ENCODE measurements at regions not wholly inside any gene's neighbourhood (a gene's known extent, or its start where the extent isn't known, plus 50 kb on each side); places are given as distances from the start of the nearest gene placed in this dataset.
A peak's percentile ranks its signal among the peaks of the same experiment; 100 is the strongest.

- no peaks in the 10 kb centered on the region for H3K36me3 Mint-ChIP-seq
- H3K27me3 Mint-ChIP-seq, result peaks cover 4% of the 10 kb centered on the region
- no peak overlapping the region for H3K4me3 Mint-ChIP-seq
- no peak for ATAC-seq (ENCODE audit: low read depth in 2 of 2)
- Histone ChIP-seq H3K9me3 (ENCODE audit: control insufficient read depth in 2 of 2, low read length in 2 of 2) (no peaks in the 10 kb centered on the region), H3K27ac (ENCODE audit: insufficient read depth, low read length, poor library complexity, severe bottlenecking) (no peak overlapping the region), H3K4me1 (ENCODE audit: control insufficient read depth, insufficient read depth, low read length, poor library complexity, severe bottlenecking) (no peaks in the 10 kb centered on the region), H3K27me3 (ENCODE audit: control insufficient read depth, insufficient read depth, low read length) (no peaks in the 10 kb centered on the region), H3K36me3 (ENCODE audit: control insufficient read depth, insufficient read depth, low read length) (no peaks in the 10 kb centered on the region), H3K4me3 (ENCODE audit: low read depth, low read length) (no peak overlapping the region)
- no peak for DNase-seq
- H3K4me1 Mint-ChIP-seq, result peaks cover 5 to 14% (median 7%) of the 10 kb centered on the region in 4 donors
- no peaks in the 10 kb centered on the region for H3K9me3 Mint-ChIP-seq
- H3K27ac Mint-ChIP-seq, result peak overlapping the region in 1 of 3 donors; percentile 13
These were observed 337.6 kb upstream of the TRIB2 start for GRCh38 chr2:12379143-12379542.

DNA sequence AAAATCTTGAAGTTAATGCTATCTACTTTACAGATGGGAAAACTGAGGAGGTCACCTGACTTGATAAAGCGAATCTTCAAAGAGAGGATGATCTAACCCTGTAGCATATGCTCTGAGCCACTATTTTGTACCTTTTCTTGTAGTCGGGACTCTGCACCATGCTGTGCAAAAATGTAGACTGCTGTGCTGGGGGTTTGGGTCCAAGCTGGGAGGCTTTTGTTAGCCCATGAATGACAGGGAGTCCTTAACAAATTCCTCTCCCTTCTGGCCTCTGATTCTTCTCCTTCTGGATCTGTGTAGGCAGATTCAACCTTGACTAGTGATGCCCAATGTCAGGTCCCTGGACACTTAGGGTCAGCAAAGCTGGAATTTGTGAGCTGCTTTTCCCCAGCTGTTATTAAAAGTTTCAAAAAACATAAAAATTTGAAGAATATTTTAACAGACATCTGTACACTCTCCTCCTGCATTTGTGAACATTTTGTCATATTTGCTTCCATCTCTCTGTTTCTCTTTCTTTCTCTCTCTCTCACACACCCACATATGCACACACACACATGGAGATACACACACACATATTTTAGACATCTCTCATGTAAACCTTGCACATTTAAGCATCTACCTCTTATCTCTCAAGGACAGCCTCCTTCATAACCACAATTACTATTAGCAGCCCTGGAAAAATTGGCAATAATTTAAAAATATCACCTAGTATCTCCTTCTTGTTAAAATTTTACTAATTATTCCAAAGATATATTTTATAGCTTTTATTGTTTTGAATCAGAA, 335.0 kb upstream of the TRIB2 start:
- no peak overlapping the region for H3K27ac Mint-ChIP-seq
- ATAC-seq (ENCODE audit: low read depth in 2 of 2) (no peak), DNase-seq (no peak)

DNA sequence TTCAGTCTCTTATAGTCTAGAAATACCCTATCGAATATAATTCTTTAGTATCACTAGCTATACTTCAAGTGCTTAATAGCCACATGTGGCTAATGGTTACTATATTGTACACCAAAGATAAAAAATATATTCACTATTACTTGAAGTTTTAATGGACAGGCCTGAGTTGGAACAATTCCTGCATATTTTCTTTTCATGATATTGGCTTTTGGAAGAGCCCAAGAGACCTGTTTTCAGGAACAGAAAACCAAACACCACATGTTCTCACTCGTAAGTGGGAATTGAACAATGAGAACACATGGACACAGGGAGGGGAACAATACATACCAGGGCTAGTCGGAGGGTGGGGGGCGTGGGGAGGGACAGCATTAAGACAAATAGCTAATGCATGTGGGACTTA, 334.4 kb upstream of the TRIB2 start:
- no peak overlapping the region for H3K4me3 Mint-ChIP-seq
- DNase-seq, result no peak
- H3K4me1 Mint-ChIP-seq, result peaks cover 0 to 6% (median 0%) of the 10 kb centered on the region in 4 donors
- no peak overlapping the region for H3K27ac Mint-ChIP-seq
- Histone ChIP-seq H3K4me1 (ENCODE audit: control insufficient read depth, insufficient read depth, low read length, poor library complexity, severe bottlenecking) (no peaks in the 10 kb centered on the region), H3K27me3 (ENCODE audit: control insufficient read depth, insufficient read depth, low read length) (no peaks in the 10 kb centered on the region), H3K4me3 (ENCODE audit: low read depth, low read length) (no peak overlapping the region), H3K27ac (ENCODE audit: insufficient read depth, low read length, poor library complexity, severe bottlenecking) (no peak overlapping the region), H3K36me3 (ENCODE audit: control insufficient read depth, insufficient read depth, low read length) (no peaks in the 10 kb centered on the region), H3K9me3 (ENCODE audit: control insufficient read depth in 2 of 2, low read length in 2 of 2) (no peaks in the 10 kb centered on the region)
- H3K36me3 Mint-ChIP-seq, result no peaks in the 10 kb centered on the region
- H3K27me3 Mint-ChIP-seq, result no peaks in the 10 kb centered on the region
- no peak for ATAC-seq (ENCODE audit: low read depth in 2 of 2)
- peaks cover 0 to 4% (median 0%) of the 10 kb centered on the region in 7 donors for H3K9me3 Mint-ChIP-seq

More for the DNA sequence above, 335.0 kb upstream of the TRIB2 start:
- H3K27ac ChIP-seq (ENCODE audit: insufficient read depth, low read length, poor library complexity, severe bottlenecking), result no peak overlapping the region
- H3K4me3 Mint-ChIP-seq, result no peak overlapping the region
- H3K4me1 Mint-ChIP-seq, result peaks cover 0 to 6% (median 0%) of the 10 kb centered on the region in 4 donors
- H3K9me3 ChIP-seq (ENCODE audit: control insufficient read depth in 2 of 2, low read length in 2 of 2), result no peaks in the 10 kb centered on the region
- H3K27me3 ChIP-seq (ENCODE audit: control insufficient read depth, insufficient read depth, low read length), result no peaks in the 10 kb centered on the region
- H3K4me3 ChIP-seq (ENCODE audit: low read depth, low read length), result no peak overlapping the region
- no peaks in the 10 kb centered on the region for H3K27me3 Mint-ChIP-seq
- no peaks in the 10 kb centered on the region for H3K36me3 ChIP-seq (ENCODE audit: control insufficient read depth, insufficient read depth, low read length)
- no peaks in the 10 kb centered on the region for H3K36me3 Mint-ChIP-seq
- peaks cover 0 to under 1% (median 0%) of the 10 kb centered on the region in 7 donors for H3K9me3 Mint-ChIP-seq
- no peaks in the 10 kb centered on the region for H3K4me1 ChIP-seq (ENCODE audit: control insufficient read depth, insufficient read depth, low read length, poor library complexity, severe bottlenecking)

DNA sequence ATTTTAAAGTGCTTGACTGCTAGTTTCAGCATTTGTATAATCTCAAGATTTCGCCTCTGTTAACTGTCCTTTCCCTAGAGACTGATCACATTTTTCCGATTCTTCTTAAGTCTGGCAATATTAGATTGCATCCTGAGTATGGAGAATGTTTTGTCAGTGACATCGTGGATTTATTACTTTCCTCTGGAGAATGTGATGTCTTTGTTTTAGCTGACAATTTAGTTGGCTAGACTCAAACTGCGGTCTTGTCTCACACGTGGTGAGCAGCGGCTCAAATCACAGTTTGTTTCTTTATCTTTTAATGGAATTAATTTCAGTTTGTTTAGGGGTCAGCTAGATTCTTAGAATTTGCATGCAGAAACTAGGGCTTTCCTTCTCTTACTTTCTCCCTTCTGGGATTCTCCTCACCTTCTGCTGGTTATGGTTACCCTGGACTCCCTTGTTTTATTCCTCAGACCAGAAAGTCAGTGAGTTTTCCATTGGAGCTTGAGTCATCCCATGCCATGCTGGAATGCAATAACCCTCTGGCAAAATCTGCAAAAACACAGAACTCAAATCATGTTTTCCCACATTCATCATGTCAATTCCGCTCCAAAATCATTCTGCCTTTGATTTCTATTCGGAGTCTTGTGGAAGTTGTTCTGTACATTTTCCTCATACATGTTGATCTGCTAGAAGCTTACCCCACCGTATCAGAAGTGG, 327.2 kb upstream of the TRIB2 start:
- Histone ChIP-seq H3K4me3 (ENCODE audit: low read depth, low read length) (no peak overlapping the region), H3K27ac (ENCODE audit: insufficient read depth, low read length, poor library complexity, severe bottlenecking) (no peak overlapping the region), H3K4me1 (ENCODE audit: control insufficient read depth, insufficient read depth, low read length, poor library complexity, severe bottlenecking) (no peaks in the 10 kb centered on the region), H3K9me3 (ENCODE audit: control insufficient read depth in 2 of 2, low read length in 2 of 2) (no peaks in the 10 kb centered on the region), H3K36me3 (ENCODE audit: control insufficient read depth, insufficient read depth, low read length) (no peaks in the 10 kb centered on the region), H3K27me3 (ENCODE audit: control insufficient read depth, insufficient read depth, low read length) (no peaks in the 10 kb centered on the region)
- Mint-ChIP-seq H3K4me3 (no peak overlapping the region), H3K27ac (no peak overlapping the region), H3K36me3 (peaks cover 4% of the 10 kb centered on the region), H3K4me1 (peaks cover 0 to 4% (median under 1%) of the 10 kb centered on the region in 4 donors), H3K9me3 (peaks cover 0 to 9% (median 0%) of the 10 kb centered on the region in 7 donors), H3K27me3 (peaks cover 6% of the 10 kb centered on the region)
- DNase-seq, result no peak
- ATAC-seq (ENCODE audit: low read depth in 2 of 2), result no peak

- H3K4me1 Mint-ChIP-seq, result peaks cover 5 to 8% (median 6%) of the 10 kb centered on the region in 4 donors
- peaks cover 6% of the 10 kb centered on the region for H3K27me3 Mint-ChIP-seq
- no peak overlapping the region for H3K27ac ChIP-seq (ENCODE audit: insufficient read depth, low read length, poor library complexity, severe bottlenecking)
- peaks cover 4% of the 10 kb centered on the region for H3K36me3 Mint-ChIP-seq
- no peak overlapping the region for H3K4me3 Mint-ChIP-seq
- no peak overlapping the region for H3K27ac Mint-ChIP-seq
- peaks cover 0 to 9% (median 0%) of the 10 kb centered on the region in 7 donors for H3K9me3 Mint-ChIP-seq
- H3K36me3 ChIP-seq (ENCODE audit: control insufficient read depth, insufficient read depth, low read length), result no peaks in the 10 kb centered on the region
- no peaks in the 10 kb centered on the region for H3K4me1 ChIP-seq (ENCODE audit: control insufficient read depth, insufficient read depth, low read length, poor library complexity, severe bottlenecking)
- H3K9me3 ChIP-seq (ENCODE audit: control insufficient read depth in 2 of 2, low read length in 2 of 2), result no peaks in the 10 kb centered on the region
- ATAC-seq (ENCODE audit: low read depth in 2 of 2) (no peak), DNase-seq (no peak)
- no peak overlapping the region for H3K4me3 ChIP-seq (ENCODE audit: low read depth, low read length)
- H3K27me3 ChIP-seq (ENCODE audit: control insufficient read depth, insufficient read depth, low read length), result no peaks in the 10 kb centered on the region
These were observed 325.6 kb upstream of the TRIB2 start for GRCh38 chr2:12391116-12391515.

GRCh38 chr2:12396699-12397098, 320.0 kb upstream of the TRIB2 start:
- Mint-ChIP-seq H3K27ac (no peak overlapping the region), H3K4me3 (no peak overlapping the region), H3K4me1 (peaks cover 5 to 9% (median 6%) of the 10 kb centered on the region in 4 donors), H3K27me3 (peaks cover 4% of the 10 kb centered on the region), H3K36me3 (no peaks in the 10 kb centered on the region), H3K9me3 (no peaks in the 10 kb centered on the region)
- DNase-seq, result no peak
- H3K4me1 ChIP-seq (ENCODE audit: control insufficient read depth, insufficient read depth, low read length, poor library complexity, severe bottlenecking), result no peaks in the 10 kb centered on the region
- H3K9me3 ChIP-seq (ENCODE audit: control insufficient read depth in 2 of 2, low read length in 2 of 2), result no peaks in the 10 kb centered on the region
- no peak overlapping the region for H3K27ac ChIP-seq (ENCODE audit: insufficient read depth, low read length, poor library complexity, severe bottlenecking)
- no peaks in the 10 kb centered on the region for H3K27me3 ChIP-seq (ENCODE audit: control insufficient read depth, insufficient read depth, low read length)
- H3K4me3 ChIP-seq (ENCODE audit: low read depth, low read length), result no peak overlapping the region
- no peak for ATAC-seq (ENCODE audit: low read depth in 2 of 2)
- no peaks in the 10 kb centered on the region for H3K36me3 ChIP-seq (ENCODE audit: control insufficient read depth, insufficient read depth, low read length)

- H3K27ac Mint-ChIP-seq, result no peak overlapping the region
- peaks cover 3% of the 10 kb centered on the region for H3K36me3 Mint-ChIP-seq
- ATAC-seq (ENCODE audit: low read depth in 2 of 2), result no peak
- Histone ChIP-seq H3K9me3 (ENCODE audit: control insufficient read depth in 2 of 2, low read length in 2 of 2) (peaks cover 0 to 3% of the 10 kb centered on the region in 2 experiments), H3K4me1 (ENCODE audit: control insufficient read depth, insufficient read depth, low read length, poor library complexity, severe bottlenecking) (no peaks in the 10 kb centered on the region), H3K4me3 (ENCODE audit: low read depth, low read length) (no peak overlapping the region), H3K27me3 (ENCODE audit: control insufficient read depth, insufficient read depth, low read length) (no peaks in the 10 kb centered on the region), H3K36me3 (ENCODE audit: control insufficient read depth, insufficient read depth, low read length) (no peaks in the 10 kb centered on the region), H3K27ac (ENCODE audit: insufficient read depth, low read length, poor library complexity, severe bottlenecking) (no peak overlapping the region)
- H3K4me1 Mint-ChIP-seq, result peaks cover 5 to 9% (median 6%) of the 10 kb centered on the region in 4 donors
- no peak overlapping the region for H3K4me3 Mint-ChIP-seq
- H3K9me3 Mint-ChIP-seq, result peaks cover 0 to 4% (median 0%) of the 10 kb centered on the region in 7 donors
- H3K27me3 Mint-ChIP-seq, result peaks cover 4% of the 10 kb centered on the region
- no peak for DNase-seq
These were observed 318.9 kb upstream of the TRIB2 start for GRCh38 chr2:12397854-12398253.

Data from CD4-positive, CD25-positive, alpha-beta regulatory T cell (primary cell).